ENCODE measurements at regions not wholly inside any gene's neighbourhood (a gene's known extent, or its start where the extent isn't known, plus 50 kb on each side); places are given as distances from the start of the nearest gene placed in this dataset.

- TF ChIP-seq POLR2A (IDR thresholded peaks at IDR 0.05; ENCODE audit: low read depth, low read length) (no peak), RAD21 (IDR thresholded peaks at IDR 0.05; ENCODE audit: low read length) (no peak), CTCF (conservative IDR thresholded peaks at IDR 0.05; ENCODE audit: low read depth, low read length) (no peak), BHLHE40 (IDR thresholded peaks at IDR 0.05; ENCODE audit: low read depth, low read length) (no peak), USF2 (IDR thresholded peaks at IDR 0.05; ENCODE audit: low read depth, low read length) (no peak), SMC3 (IDR thresholded peaks at IDR 0.05; ENCODE audit: low read depth, low read length) (no peak), MAZ (IDR thresholded peaks at IDR 0.05; ENCODE audit: borderline replicate concordance, low read depth, low read length) (no peak), MXI1 (IDR thresholded peaks at IDR 0.05; ENCODE audit: borderline replicate concordance, low read depth, low read length) (no peak)
Observed at GRCh38 chr2:157082950-157083349, 174.6 kb upstream of the GALNT5 start.

Measured in IMR-90 (cell line).